Activated CD4-positive, alpha-beta T cell treated with anti-CD3 and anti-CD28 coated beads, Interleukin-2, Interleukin-4, amounts not matched to agents 100 ng/mL and 50 ng/mL, durations not matched to agents 16 hours and 8 hours (primary cell): ENCODE measurements at regions not wholly inside any gene's neighbourhood (a gene's known extent, or its start where the extent isn't known, plus 50 kb on each side); places are given as distances from the start of the nearest gene placed in this dataset.
"Not testable (repeated sequence)": the region's sequence is repeated elsewhere in the genome, so short reads cannot be mapped to it uniquely, and the experiment has no call there.

Experiments used
- DNase-seq: peaks from one replicate; pipeline ENCODE4 v3.0.0-alpha.2; 2020; ENCODE audit warnings: low spot score

GRCh38 chr16:52309446-52310416, 237.2 kb downstream of the TOX3 start:
- DNase-seq, result no peak

- no peak for DNase-seq
These were observed 238.9 kb downstream of the TOX3 start for GRCh38 chr16:52308051-52308450.

DNA sequence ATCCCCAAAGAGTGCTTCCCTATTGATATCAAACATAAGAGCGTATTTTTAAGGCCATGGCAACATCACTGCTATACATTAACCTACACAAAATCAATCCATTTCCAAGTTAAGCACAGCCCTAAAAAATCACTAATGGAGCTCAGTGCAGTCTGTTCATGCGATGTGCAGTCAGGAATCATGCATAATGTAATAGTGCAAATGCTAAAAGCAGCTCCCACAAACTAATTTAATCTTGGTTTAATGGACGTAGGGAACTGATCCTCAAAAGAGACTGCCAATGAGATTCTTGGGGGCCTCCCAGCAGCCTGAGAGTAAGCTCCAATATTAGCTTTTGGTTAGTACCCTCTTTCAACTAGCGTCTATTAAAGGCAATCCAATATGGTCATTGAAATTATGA, 245.9 kb downstream of the TOX3 start:
- DNase-seq, result no peak

GRCh38 chr16:52298769-52299168, 248.2 kb downstream of the TOX3 start:
- no peak for DNase-seq

GRCh38 chr16:52296706-52297315, 250.1 kb downstream of the TOX3 start:
- DNase-seq, result not testable (repeated sequence)

DNA sequence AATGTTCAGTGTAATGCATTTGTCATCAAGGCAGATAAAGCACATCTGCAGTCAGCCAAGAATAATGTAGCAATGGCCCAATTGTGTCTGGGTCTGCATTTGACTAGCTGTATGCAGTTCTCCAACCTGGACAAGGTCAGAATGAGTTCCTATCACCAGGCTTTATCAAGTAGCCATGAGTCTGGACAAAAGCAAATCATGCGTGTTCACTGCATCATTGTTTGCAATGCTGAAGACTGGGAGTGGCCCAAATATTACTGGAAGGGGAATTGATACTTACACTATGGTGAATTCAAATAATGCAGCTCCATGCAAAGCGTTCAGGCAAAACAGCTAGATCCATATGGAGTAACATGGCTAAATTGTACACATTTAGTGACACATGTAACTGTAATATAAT, 250.9 kb downstream of the TOX3 start:
- no peak for DNase-seq

DNA sequence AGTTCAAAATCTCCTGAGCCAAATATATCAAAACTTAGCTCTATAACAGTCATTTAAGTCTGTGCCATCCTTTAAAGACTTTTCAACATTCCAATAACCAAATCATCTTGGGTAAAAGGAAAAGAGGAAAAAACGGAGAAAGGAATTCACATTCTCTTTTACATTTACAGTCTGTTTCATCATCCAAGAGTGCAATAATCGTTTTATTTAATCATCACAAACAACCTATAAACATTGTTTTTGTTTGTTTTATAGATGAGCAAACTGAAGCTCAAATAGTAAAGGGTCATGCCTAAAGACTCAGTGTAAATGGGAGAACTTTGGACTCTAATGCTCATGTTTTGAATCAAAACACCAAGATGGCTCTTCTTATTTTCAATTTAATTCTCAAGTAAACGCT, 252.3 kb downstream of the TOX3 start:
- DNase-seq, result no peak

DNA sequence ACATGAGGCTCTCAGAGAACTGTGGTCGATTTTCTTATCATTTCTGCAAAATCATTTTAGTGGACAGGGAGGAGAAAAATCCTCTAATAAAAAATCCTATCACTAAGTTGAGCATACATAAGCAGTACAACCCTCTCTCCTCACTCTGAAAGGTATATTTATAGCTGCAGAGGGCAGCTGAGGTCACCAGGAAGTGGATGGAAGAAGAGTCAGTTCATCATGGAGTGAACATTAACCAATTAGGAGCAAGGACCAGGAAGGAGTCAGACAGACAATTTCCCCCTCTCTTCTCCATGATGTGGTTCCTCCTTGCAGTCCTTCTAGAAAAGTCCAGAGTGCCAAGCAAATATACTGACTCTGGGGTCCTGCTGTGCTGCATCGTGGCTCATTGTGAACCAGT, 253.7 kb downstream of the TOX3 start:
- DNase-seq, result no peak

- DNase-seq, result no peak
These were observed 263.2 kb downstream of the TOX3 start for GRCh38 chr16:52283584-52284375.

GRCh38 chr16:52283018-52283417, 263.9 kb downstream of the TOX3 start:
- DNase-seq, result no peak

DNA sequence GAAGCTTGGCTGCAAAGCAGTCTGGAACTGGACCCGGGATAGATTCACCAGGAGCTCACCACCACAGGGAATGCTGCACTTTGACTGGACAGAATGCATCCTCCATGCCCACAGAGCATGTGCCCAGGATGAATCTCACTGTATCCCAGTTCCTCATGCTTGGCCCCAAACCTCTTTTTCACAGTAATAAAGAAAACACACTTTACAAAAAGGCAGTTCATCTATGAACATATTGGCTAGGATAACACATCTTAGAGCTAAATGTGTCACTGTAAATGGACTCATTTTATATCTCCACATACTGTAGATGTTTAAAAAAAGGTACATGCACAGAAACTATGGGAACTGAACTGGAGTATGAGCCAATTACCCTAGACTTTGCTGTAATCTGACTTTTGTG, 266.9 kb downstream of the TOX3 start:
- no peak for DNase-seq

- no peak for DNase-seq
These were observed 275.7 kb downstream of the TOX3 start for GRCh38 chr16:52271088-52271750.

- DNase-seq, result no peak
These were observed 281.5 kb downstream of the TOX3 start for GRCh38 chr16:52265446-52265861.

- DNase-seq, result no peak
These were observed 289.4 kb downstream of the TOX3 start for GRCh38 chr16:52257534-52257933.

- no peak for DNase-seq
These were observed 290.4 kb downstream of the TOX3 start for GRCh38 chr16:52256310-52257078.

- DNase-seq, result no peak
These were observed 292.2 kb downstream of the TOX3 start for GRCh38 chr16:52254746-52255145.

- DNase-seq, result no peak
These were observed 294.3 kb downstream of the TOX3 start for GRCh38 chr16:52252680-52253079.

DNA sequence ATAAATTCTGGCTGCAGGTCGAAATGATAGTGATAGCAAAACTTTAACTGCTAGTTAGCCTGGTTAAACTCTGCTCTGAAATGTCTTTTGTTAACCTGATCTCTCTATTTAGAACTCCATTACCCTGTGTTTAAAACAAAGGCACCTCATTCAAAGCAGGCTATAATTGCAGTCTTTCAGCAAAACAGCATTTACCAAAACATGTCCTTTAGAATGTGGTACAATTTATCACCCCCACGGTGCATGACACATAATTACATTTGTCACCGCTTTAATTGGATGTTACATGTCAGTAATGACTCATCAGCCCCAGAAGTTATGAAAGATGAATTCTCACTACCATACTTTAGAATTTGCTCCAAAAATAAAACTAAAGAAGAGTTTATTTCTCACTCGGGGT, 295.4 kb downstream of the TOX3 start:
- DNase-seq, result no peak

- no peak for DNase-seq
These were observed 299.2 kb downstream of the TOX3 start for GRCh38 chr16:52247737-52248136.

GRCh38 chr16:52238710-52239109, 308.2 kb downstream of the TOX3 start:
- DNase-seq, result no peak

- no peak for DNase-seq
These were observed 309.1 kb downstream of the TOX3 start for GRCh38 chr16:52237823-52238222.
